SK-N-SH (cell line): ENCODE measurements at regions not wholly inside any gene's neighbourhood (a gene's known extent, or its start where the extent isn't known, plus 50 kb on each side); places are given as distances from the start of the nearest gene placed in this dataset.

Experiments used
- CTCF ChIA-PET: fragments of 300-600, 350-600 bp; formaldehyde crosslinking; extraction: SDS; loops from one replicate; lab custom pipeline; 2021; lab: Yijun Ruan, JAX
- POLR2A ChIA-PET: fragments of 350-600 bp; sonication (Branson Sonifier 250); formaldehyde crosslinking; extraction: SDS; loops from one replicate; lab custom pipeline; 2020; ENCODE audit warnings: antibody characterized with exemption, inconsistent platforms; lab: Yijun Ruan, JAX
- DNase-seq: peaks from one replicate; pipeline ENCODE4 v3.0.0; 2012
- H2AFZ ChIP-seq: fragments of 200-600 bp; sonication (generic); 2 replicates; pipeline ENCODE4 v1.8.1; 2016; ENCODE audit warnings: antibody characterized with exemption, mild to moderate bottlenecking, low read depth
- H3F3A ChIP-seq: fragments of 200-600 bp; sonication (generic); replicated peaks from 2 replicates; pipeline ENCODE3; 2016; ENCODE audit warnings: antibody characterized with exemption, mild to moderate bottlenecking; ENCODE audit not compliant: insufficient read depth
- H3K27ac ChIP-seq, 2 experiments: fragments of 200-500 bp in 1 of 2; fragments of 200-600 bp in 1 of 2; sonication (Bioruptor generic) in 1 of 2; sonication (generic), shearing (Covaris generic) in 1 of 2; 2 replicates each; pipeline versions ENCODE4 v1.5.1 to v1.6.1; 2014 to 2016; ENCODE audit warnings: low read depth in 2 of 2, inconsistent platforms in 1 of 2, low read length in 1 of 2, mild to moderate bottlenecking in 1 of 2, mixed read lengths in 1 of 2
- H3K27me3 ChIP-seq: fragments of 200-600 bp; sonication (generic), shearing (Covaris generic); 2 replicates; pipeline ENCODE4 v1.6.1; 2016; ENCODE audit warnings: mixed run types; ENCODE audit not compliant: insufficient read depth
- H3K36me3 ChIP-seq, 2 experiments: fragments of 200-500 bp in 1 of 2; fragments of 200-600 bp in 1 of 2; sonication (Bioruptor generic) in 1 of 2; sonication (generic) in 1 of 2; replicated peaks in 1 of 2; 2 replicates each; pipeline versions ENCODE3 to v1.5.1; 2014 to 2016; ENCODE audit warnings: low read length in 1 of 2, mild to moderate bottlenecking in 1 of 2; ENCODE audit not compliant: insufficient read depth in 2 of 2, control insufficient read depth in 1 of 2
- H3K4me1 ChIP-seq, 2 experiments: fragments of 200-500 bp in 1 of 2; fragments of 200-600 bp in 1 of 2; sonication (Bioruptor generic) in 1 of 2; sonication (generic), shearing (Covaris generic) in 1 of 2; 2 replicates each; pipeline versions ENCODE4 v1.5.1 to v1.6.1; 2014 to 2016; ENCODE audit warnings: low read depth in 1 of 2, low read length in 1 of 2, mixed run types in 1 of 2; ENCODE audit not compliant: insufficient read depth in 2 of 2, control insufficient read depth in 1 of 2
- H3K4me2 ChIP-seq: fragments of 200-600 bp; sonication (generic), shearing (Covaris generic); 2 replicates; pipeline ENCODE4 v1.6.1; 2017; ENCODE audit warnings: mixed run types
- H3K4me3 ChIP-seq, 2 experiments: fragments of 200-500 bp in 1 of 2; fragments of 200-600 bp in 1 of 2; sonication (Bioruptor generic) in 1 of 2; sonication (generic), shearing (Covaris generic) in 1 of 2; 2 replicates each; pipeline versions ENCODE4 v1.5.1 to v1.8.1; 2014 to 2016; ENCODE audit warnings: low read depth in 2 of 2, inconsistent platforms in 1 of 2, low read length in 1 of 2, mild to moderate bottlenecking in 1 of 2, mixed read lengths in 1 of 2, moderate library complexity in 1 of 2
- H3K79me2 ChIP-seq: fragments of 200-600 bp; sonication (generic); 2 replicates; pipeline ENCODE4 v1.8.1; 2017; ENCODE audit warnings: mild to moderate bottlenecking; ENCODE audit not compliant: insufficient read depth
- H3K9ac ChIP-seq: fragments of 200-600 bp; sonication (generic); 2 replicates; pipeline ENCODE4 v1.6.1; 2017; ENCODE audit warnings: mixed run types
- H3K9me2 ChIP-seq: fragments of 200-600 bp; sonication (generic); 2 replicates; pipeline ENCODE4 v1.6.1; 2017; ENCODE audit warnings: mixed run types
- H3K9me3 ChIP-seq: fragments of 200-600 bp; sonication (generic); 2 replicates; pipeline ENCODE4 v1.6.1; 2017; ENCODE audit warnings: mixed run types, mild to moderate bottlenecking, moderate library complexity
- H4K20me1 ChIP-seq: fragments of 200-600 bp; sonication (generic); 2 replicates; pipeline ENCODE4 v1.6.1; 2017; ENCODE audit warnings: mild to moderate bottlenecking, mixed run types; ENCODE audit not compliant: insufficient read depth
- EP300 ChIP-seq, 2 experiments: IDR thresholded peaks; 2 replicates each; pipeline versions ENCODE4 v1.4.0 to v1.6.1; 2012; ENCODE audit warnings: borderline replicate concordance in 1 of 2, low read depth in 1 of 2, low read length in 1 of 2
- EZH2phosphoT487 ChIP-seq: fragments of 200-600 bp; sonication (generic); IDR thresholded peaks from 2 replicates; pipeline ENCODE4 v1.6.1; 2017; ENCODE audit warnings: low read depth, mixed run types, mild to moderate bottlenecking, antibody characterized with exemption, moderate library complexity, borderline replicate concordance
- FOXM1 ChIP-seq: IDR thresholded peaks from 2 replicates; pipeline ENCODE4 v1.4.0; 2012; ENCODE audit warnings: low read depth, mild to moderate bottlenecking
- GABPA ChIP-seq: IDR thresholded peaks from 2 replicates; pipeline ENCODE4 v1.4.0; 2012; ENCODE audit warnings: low read depth, mild to moderate bottlenecking
- IRF3 ChIP-seq: fragments of 150-350 bp; IDR thresholded peaks from 2 replicates; pipeline ENCODE4 v1.6.1; 2016; ENCODE audit warnings: mild to moderate bottlenecking, low read depth, low read length
- JUND ChIP-seq: IDR thresholded peaks from 2 replicates; pipeline ENCODE4 v1.4.0; 2012
- MAX ChIP-seq: IDR thresholded peaks from 2 replicates; pipeline ENCODE4 v1.4.0; 2012; ENCODE audit warnings: low read depth
- RCOR1 ChIP-seq: fragments of 150-350 bp; IDR thresholded peaks from 2 replicates; pipeline ENCODE4 v1.6.1; 2017; ENCODE audit warnings: antibody characterized with exemption, low read length
- REST ChIP-seq: IDR thresholded peaks from 2 replicates; pipeline ENCODE4 v1.6.1; 2012; ENCODE audit warnings: mild to moderate bottlenecking, low read depth, low read length, moderate library complexity
- RFX5 ChIP-seq: IDR thresholded peaks from 2 replicates; pipeline ENCODE4 v1.6.1; 2012; ENCODE audit warnings: mild to moderate bottlenecking, improper control_type of control experiment, low read length
- USF2 ChIP-seq: fragments of 150-350 bp; IDR thresholded peaks from 2 replicates; pipeline ENCODE4 v1.6.1; 2017; ENCODE audit warnings: antibody characterized with exemption, low read length, low read depth, borderline replicate concordance
- YY1 ChIP-seq: IDR thresholded peaks from 2 replicates; pipeline ENCODE4 v1.4.0; 2012; ENCODE audit warnings: low read depth, mild to moderate bottlenecking
- WGBS: methylation state at CpG from one replicate; pipeline ENCODE4 v1.1.6; 2017; ENCODE audit warnings: low lambda C conversion rate; 5-methylcytosine and 5-hydroxymethylcytosine counted together

GRCh38 chrX:7654316-7654715 lies 188.7 kb upstream of the VCX start:
- Histone ChIP-seq H3K27me3 (no peaks in the 10 kb centered on the region), H3K9me2 (no peaks in the 10 kb centered on the region), H3K4me2 (no peak overlapping the region), H3K9me3 (no peaks in the 10 kb centered on the region), H3K27ac (no peak overlapping the region), H3K4me1 (no peaks in the 10 kb centered on the region), H3K79me2 (no peaks in the 10 kb centered on the region), H3F3A (no peaks in the 10 kb centered on the region), H2AFZ (no peak overlapping the region), H3K36me3 (no peaks in the 10 kb centered on the region), H3K9ac (no peak overlapping the region), H3K4me3 (no peak overlapping the region), H4K20me1 (no peaks in the 10 kb centered on the region)
- WGBS = 3% methylated on average over 5 of the region's 5 CpGs
- DNase-seq = no peak
- ChIA-PET POLR2A (no interaction called here), CTCF (no interaction called here)
- TF ChIP-seq YY1 (no peak), MAX (no peak), GABPA (no peak), USF2 (no peak), REST (no peak), IRF3 (no peak), FOXM1 (no peak)

- CTCF ChIA-PET = no interaction called here
- H3K36me3 ChIP-seq = no peaks in the 10 kb centered on the region
- POLR2A ChIA-PET = no interaction called here
- no peaks in the 10 kb centered on the region for H3K9me3 ChIP-seq
- H3K9ac ChIP-seq = no peak overlapping the region
- H3F3A ChIP-seq = no peaks in the 10 kb centered on the region
- no peak overlapping the region for H3K27ac ChIP-seq
- H3K79me2 ChIP-seq = no peaks in the 10 kb centered on the region
- H4K20me1 ChIP-seq = no peaks in the 10 kb centered on the region
- DNase-seq = no peak
- WGBS = 5% methylated on average over 3 of the region's 3 CpGs
- H3K4me2 ChIP-seq = no peak overlapping the region
- no peak overlapping the region for H3K4me3 ChIP-seq
- H3K27me3 ChIP-seq = no peaks in the 10 kb centered on the region
- TF ChIP-seq IRF3 (no peak), GABPA (no peak), RFX5 (no peak), JUND (no peak), EZH2phosphoT487 (no peak), RCOR1 (no peak), EP300 (IDR thresholded peaks at IDR 0.05; ENCODE audit: borderline replicate concordance in 1 of 2, low read depth in 1 of 2, low read length in 1 of 2) (no peak)
- no peaks in the 10 kb centered on the region for H3K9me2 ChIP-seq
- H2AFZ ChIP-seq = no peak overlapping the region
- H3K4me1 ChIP-seq = no peaks in the 10 kb centered on the region
Observed at GRCh38 chrX:7647831-7648230, 195.1 kb upstream of the VCX start.
